ENCODE measurements at regions not wholly inside any gene's neighbourhood (a gene's known extent, or its start where the extent isn't known, plus 50 kb on each side); places are given as distances from the start of the nearest gene placed in this dataset.
"Not testable (repeated sequence)": the region's sequence is repeated elsewhere in the genome, so short reads cannot be mapped to it uniquely, and the experiment has no call there.

- TF ChIP-seq, protein P1, sequence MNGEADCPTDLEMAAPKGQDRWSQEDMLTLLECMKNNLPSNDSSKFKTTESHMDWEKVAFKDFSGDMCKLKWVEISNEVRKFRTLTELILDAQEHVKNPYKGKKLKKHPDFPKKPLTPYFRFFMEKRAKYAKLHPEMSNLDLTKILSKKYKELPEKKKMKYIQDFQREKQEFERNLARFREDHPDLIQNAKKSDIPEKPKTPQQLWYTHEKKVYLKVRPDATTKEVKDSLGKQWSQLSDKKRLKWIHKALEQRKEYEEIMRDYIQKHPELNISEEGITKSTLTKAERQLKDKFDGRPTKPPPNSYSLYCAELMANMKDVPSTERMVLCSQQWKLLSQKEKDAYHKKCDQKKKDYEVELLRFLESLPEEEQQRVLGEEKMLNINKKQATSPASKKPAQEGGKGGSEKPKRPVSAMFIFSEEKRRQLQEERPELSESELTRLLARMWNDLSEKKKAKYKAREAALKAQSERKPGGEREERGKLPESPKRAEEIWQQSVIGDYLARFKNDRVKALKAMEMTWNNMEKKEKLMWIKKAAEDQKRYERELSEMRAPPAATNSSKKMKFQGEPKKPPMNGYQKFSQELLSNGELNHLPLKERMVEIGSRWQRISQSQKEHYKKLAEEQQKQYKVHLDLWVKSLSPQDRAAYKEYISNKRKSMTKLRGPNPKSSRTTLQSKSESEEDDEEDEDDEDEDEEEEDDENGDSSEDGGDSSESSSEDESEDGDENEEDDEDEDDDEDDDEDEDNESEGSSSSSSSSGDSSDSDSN (CRISPR knock-in tag; IDR thresholded peaks at IDR 0.05): peak; percentile 56; the same call in 1 of the 2 replicates
- TF ChIP-seq, protein P2, sequence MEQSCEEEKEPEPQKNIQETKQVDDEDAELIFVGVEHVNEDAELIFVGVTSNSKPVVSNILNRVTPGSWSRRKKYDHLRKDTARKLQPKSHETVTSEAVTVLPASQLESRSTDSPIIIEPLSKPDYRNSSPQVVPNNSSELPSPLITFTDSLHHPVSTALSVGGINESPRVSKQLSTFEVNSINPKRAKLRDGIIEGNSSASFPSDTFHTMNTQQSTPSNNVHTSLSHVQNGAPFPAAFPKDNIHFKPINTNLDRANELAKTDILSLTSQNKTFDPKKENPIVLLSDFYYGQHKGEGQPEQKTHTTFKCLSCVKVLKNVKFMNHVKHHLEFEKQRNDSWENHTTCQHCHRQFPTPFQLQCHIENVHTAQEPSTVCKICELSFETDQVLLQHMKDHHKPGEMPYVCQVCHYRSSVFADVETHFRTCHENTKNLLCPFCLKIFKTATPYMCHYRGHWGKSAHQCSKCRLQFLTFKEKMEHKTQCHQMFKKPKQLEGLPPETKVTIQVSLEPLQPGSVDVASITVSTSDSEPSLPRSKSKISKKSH (CRISPR knock-in tag; IDR thresholded peaks at IDR 0.05; ENCODE audit: borderline replicate concordance): 0 out of 2 replicates have a peak, but pooled peaks have one; percentile 25
Observed at GRCh38 chr7:150049012-150049655, 175.4 kb downstream of the ATP6V0E2 start (continued).

DNA sequence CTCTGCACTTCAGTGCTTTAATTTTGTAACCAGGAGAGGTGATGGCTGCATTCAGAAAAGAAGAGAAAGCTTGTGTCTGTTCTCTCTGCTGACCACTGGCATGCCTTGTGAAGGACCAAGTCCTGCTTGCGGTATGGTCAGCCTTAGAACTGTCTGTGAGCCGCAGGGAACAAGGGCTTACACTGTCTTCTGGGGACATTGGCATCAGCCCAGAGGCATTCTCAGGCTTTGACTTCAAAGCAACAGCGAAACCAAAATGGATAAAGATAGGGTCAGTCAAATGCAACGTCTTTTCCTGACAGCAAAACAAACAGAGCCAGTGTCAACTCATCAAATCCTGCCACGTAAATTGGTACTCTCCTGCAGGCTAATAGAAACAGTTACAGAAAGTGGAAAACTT is 179.6 kb downstream of the ATP6V0E2 start:
- FAIRE-seq; H3K36me3 ChIP-seq (replicated peaks in 1 of 2; ENCODE audit: control insufficient read depth in 1 of 2, insufficient read depth in 2 of 2, low read length in 2 of 2); H3K4me1 ChIP-seq (ENCODE audit: insufficient read depth, low read length); H4K20me1 ChIP-seq (ENCODE audit: insufficient read depth, low read length); POLR2A ChIA-PET; BruUV-seq (replicated peaks); H3K4me3 ChIP-seq (replicated peaks in 1 of 3; ENCODE audit: insufficient read depth in 1 of 3, low read depth in 2 of 3, low read length in 3 of 3); intact Hi-C loops (cut with micrococcal nuclease; ENCODE audit: unreplicated experiment); H3K27me3 ChIP-seq (ENCODE audit: control insufficient read depth in 1 of 2, insufficient read depth in 2 of 2, low read length in 2 of 2); in situ Hi-C loops (cut with HindIII; ENCODE audit: extremely low pct_ligation_motif_present, low pct_unique_long_range_greater_than_20kb); H3K9ac ChIP-seq (ENCODE audit: insufficient read depth, low read depth, low read length); H2AFZ ChIP-seq (ENCODE audit: low read length); CTCF ChIA-PET (ENCODE audit: low intra/inter-chr PET ratio, low total read pairs); H3K27ac ChIP-seq (ENCODE audit: extremely low read length, insufficient read depth, low read length); H3K9me3 ChIP-seq (ENCODE audit: low read length); ATAC-seq; H3K79me2 ChIP-seq (ENCODE audit: insufficient read depth, low read length); H3K4me2 ChIP-seq (ENCODE audit: low read depth, low read length): not testable (repeated sequence)
- peak; percentile 25; the same call in 1 of the 2 replicates for TF ChIP-seq TCF7 (IDR thresholded peaks at IDR 0.05; ENCODE audit: low read depth)
- WGBS (ENCODE audit: low lambda C conversion rate): 2% methylated on average over 5 of the region's 5 CpGs
- peak; percentile 59 for DNase-seq (ENCODE audit: low spot score)

DNA sequence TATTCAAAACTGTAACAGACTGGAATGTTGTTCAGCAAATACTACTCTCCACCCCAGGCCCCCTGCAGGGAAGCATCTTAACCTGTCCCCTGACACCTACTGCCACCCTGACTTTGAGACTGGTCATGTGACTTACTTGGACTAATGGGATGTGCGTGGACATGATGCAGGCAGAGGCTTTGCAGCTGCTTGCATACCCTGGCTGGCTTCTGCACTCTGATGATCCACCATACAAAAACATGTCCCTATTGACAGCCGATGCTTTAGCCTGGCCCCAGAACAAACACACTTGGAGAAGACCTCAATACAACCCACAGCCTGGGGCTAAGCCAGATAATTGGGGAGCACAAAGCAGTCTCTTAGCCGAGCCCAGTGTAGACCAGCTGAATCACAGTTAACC is 180.5 kb downstream of the ATP6V0E2 start:
- H4K20me1 ChIP-seq (ENCODE audit: insufficient read depth, low read length); BruUV-seq (replicated peaks): not testable (repeated sequence)

More for the DNA sequence above, 180.5 kb downstream of the ATP6V0E2 start:
- FAIRE-seq; H3K4me3 ChIP-seq (replicated peaks in 1 of 3; ENCODE audit: insufficient read depth in 1 of 3, low read depth in 2 of 3, low read length in 3 of 3); H2AFZ ChIP-seq (ENCODE audit: low read length); intact Hi-C loops (cut with micrococcal nuclease; ENCODE audit: unreplicated experiment); H3K36me3 ChIP-seq (replicated peaks in 1 of 2; ENCODE audit: control insufficient read depth in 1 of 2, insufficient read depth in 2 of 2, low read length in 2 of 2); POLR2A ChIA-PET; H3K4me2 ChIP-seq (ENCODE audit: low read depth, low read length); H3K79me2 ChIP-seq (ENCODE audit: insufficient read depth, low read length); H3K9me3 ChIP-seq (ENCODE audit: low read length); H3K9ac ChIP-seq (ENCODE audit: insufficient read depth, low read depth, low read length); ATAC-seq; H3K27me3 ChIP-seq (ENCODE audit: control insufficient read depth in 1 of 2, insufficient read depth in 2 of 2, low read length in 2 of 2); H3K27ac ChIP-seq (ENCODE audit: extremely low read length, insufficient read depth, low read length); CTCF ChIA-PET (ENCODE audit: low intra/inter-chr PET ratio, low total read pairs); H3K4me1 ChIP-seq (ENCODE audit: insufficient read depth, low read length); DNase-seq (ENCODE audit: low spot score); in situ Hi-C loops (cut with HindIII; ENCODE audit: extremely low pct_ligation_motif_present, low pct_unique_long_range_greater_than_20kb): not testable (repeated sequence)
- WGBS (ENCODE audit: low lambda C conversion rate): 6% methylated on average over 2 of the region's 3 CpGs
